IMR-90 (cell line): ENCODE measurements at regions not wholly inside any gene's neighbourhood (a gene's known extent, or its start where the extent isn't known, plus 50 kb on each side); places are given as distances from the start of the nearest gene placed in this dataset.

Experiments
- ATAC-seq: fragments of 200-7000 bp; cut with Tn5 transposase; 2 replicates; pipeline ENCODE4 v1.9.1; 2020; ENCODE audit warnings: low read depth, mild to moderate bottlenecking, moderate library complexity
- BruUV-seq: library from RNA; stranded (reverse); fragments of 400-500 nt; replicated peaks from 2 replicates; lab custom pipeline; 2021; lab: Mats Ljungman, UMichigan
- CTCF ChIA-PET: fragments of 300-600 bp; formaldehyde crosslinking; extraction: SDS; loops from one replicate; lab custom pipeline; 2021; ENCODE audit warnings: antibody characterized with exemption; lab: Yijun Ruan, JAX
- POLR2A ChIA-PET: fragments of 300-600 bp; sonication (Branson Sonifier 250); formaldehyde crosslinking; loops from one replicate; lab custom pipeline; 2022; ENCODE audit warnings: antibody characterized with exemption; ENCODE audit not compliant: unreplicated experiment; lab: Charles Lee
- DNase-seq: peaks from one replicate; pipeline ENCODE4 v3.0.0; 2013
- H2AFZ ChIP-seq: replicated peaks from 2 replicates; pipeline ENCODE3; 2013; ENCODE audit warnings: low read length, mild to moderate bottlenecking; ENCODE audit not compliant: poor library complexity
- H2AK5ac ChIP-seq: 2 replicates; pipeline ENCODE4 v1.6.1; 2013; ENCODE audit warnings: low read depth, low read length, inconsistent platforms
- H2AK9ac ChIP-seq: replicated peaks from 2 replicates; pipeline ENCODE3; 2013; ENCODE audit warnings: mild to moderate bottlenecking, low read depth, low read length, moderate library complexity; ENCODE audit not compliant: poor library complexity
- H2BK120ac ChIP-seq: 2 replicates; pipeline ENCODE4 v1.6.1; 2013; ENCODE audit warnings: low read depth, low read length, inconsistent platforms
- H2BK15ac ChIP-seq: 3 replicates; pipeline ENCODE4 v1.6.1; 2013; ENCODE audit warnings: low read depth, low read length, inconsistent platforms
- H2BK20ac ChIP-seq: 2 replicates; pipeline ENCODE4 v1.6.1; 2013; ENCODE audit warnings: low read depth, mild to moderate bottlenecking, inconsistent platforms, low read length, moderate library complexity
- H2BK5ac ChIP-seq: 2 replicates; pipeline ENCODE4 v1.6.1; 2013; ENCODE audit warnings: mild to moderate bottlenecking, low read depth, low read length, inconsistent platforms; ENCODE audit not compliant: poor library complexity, severe bottlenecking
- H3K14ac ChIP-seq: replicated peaks from 2 replicates; pipeline ENCODE4 v1.6.1; 2013; ENCODE audit warnings: low read depth, low read length, inconsistent platforms
- H3K18ac ChIP-seq: 2 replicates; pipeline ENCODE4 v1.6.1; 2013; ENCODE audit warnings: low read depth, low read length, control low read depth
- H3K23ac ChIP-seq: 2 replicates; pipeline ENCODE4 v1.6.1; 2013; ENCODE audit warnings: low read depth, low read length, inconsistent platforms
- H3K27ac ChIP-seq: 2 replicates; pipeline ENCODE4 v1.5.1; 2013; ENCODE audit warnings: mild to moderate bottlenecking, control low read depth, low read length; ENCODE audit not compliant: insufficient read depth
- H3K27me3 ChIP-seq: 2 replicates; pipeline ENCODE4 v1.6.1; 2013; ENCODE audit warnings: low read length; ENCODE audit not compliant: control insufficient read depth, insufficient read depth
- H3K36me3 ChIP-seq: 2 replicates; pipeline ENCODE4 v1.6.1; 2013; ENCODE audit warnings: low read length, mixed read lengths; ENCODE audit not compliant: control insufficient read depth, insufficient read depth
- H3K4ac ChIP-seq: 2 replicates; pipeline ENCODE4 v1.6.1; 2013; ENCODE audit warnings: low read depth, low read length, inconsistent platforms
- H3K4me1 ChIP-seq: 2 replicates; pipeline ENCODE4 v1.6.1; 2013; ENCODE audit warnings: low read length, mixed read lengths; ENCODE audit not compliant: control insufficient read depth, insufficient read depth
- H3K4me2 ChIP-seq: 2 replicates; pipeline ENCODE4 v1.6.1; 2013; ENCODE audit warnings: low read depth, mild to moderate bottlenecking, control low read depth, low read length, moderate library complexity
- H3K4me3 ChIP-seq: 2 replicates; pipeline ENCODE4 v1.5.1; 2013; ENCODE audit warnings: low read depth, mild to moderate bottlenecking, control low read depth, low read length, moderate library complexity; ENCODE audit not compliant: insufficient read depth
- H3K56ac ChIP-seq: 2 replicates; pipeline ENCODE4 v1.6.1; 2013; ENCODE audit warnings: low read length, inconsistent platforms; ENCODE audit not compliant: insufficient read depth; ENCODE audit errors: extremely low read depth
- H3K79me1 ChIP-seq, 2 experiments: 2 replicates each; pipeline ENCODE4 v1.6.1; 2013; ENCODE audit warnings: low read length in 2 of 2, inconsistent platforms in 1 of 2, low read depth in 1 of 2
- H3K9ac ChIP-seq: 2 replicates; pipeline ENCODE4 v1.6.1; 2013; ENCODE audit warnings: low read depth, low read length, control low read depth
- H3K9me1 ChIP-seq: 2 replicates; pipeline ENCODE4 v1.6.1; 2013; ENCODE audit warnings: low read length, inconsistent platforms; ENCODE audit not compliant: insufficient read depth
- H3K9me3 ChIP-seq: 2 replicates; pipeline ENCODE4 v1.6.1; 2013; ENCODE audit warnings: low read length; ENCODE audit not compliant: control insufficient read depth, insufficient read depth
- H4K20me1 ChIP-seq: 2 replicates; pipeline ENCODE4 v1.6.1; 2013; ENCODE audit warnings: low read length, inconsistent platforms; ENCODE audit not compliant: insufficient read depth
- H4K5ac ChIP-seq: 2 replicates; pipeline ENCODE4 v1.6.1; 2013; ENCODE audit warnings: mild to moderate bottlenecking, low read depth, low read length, control low read depth
- H4K8ac ChIP-seq, 2 experiments: 2 replicates each; pipeline ENCODE4 v1.6.1; 2013; ENCODE audit warnings: low read depth in 2 of 2, low read length in 2 of 2, control low read depth in 1 of 2, inconsistent platforms in 1 of 2
- H4K91ac ChIP-seq: 2 replicates; pipeline ENCODE4 v1.6.1; 2013; ENCODE audit warnings: low read depth, low read length, inconsistent platforms; ENCODE audit not compliant: insufficient read depth
- BHLHE40 ChIP-seq: fragments of 150-350 bp; IDR thresholded peaks from 2 replicates; pipeline ENCODE4 v1.6.1; 2016; ENCODE audit warnings: mild to moderate bottlenecking, low read depth, low read length
- CEBPB ChIP-seq: IDR thresholded peaks from 2 replicates; pipeline ENCODE4 v1.6.1; 2012; ENCODE audit warnings: low read depth, low read length, improper control_type of control experiment
- CHD1 ChIP-seq: IDR thresholded peaks from 2 replicates; pipeline ENCODE4 v1.6.1; 2012; ENCODE audit warnings: low read depth, low read length, improper control_type of control experiment
- MAFK ChIP-seq: IDR thresholded peaks from 2 replicates; pipeline ENCODE4 v1.6.1; 2012; ENCODE audit warnings: low read depth, low read length, improper control_type of control experiment
- MAZ ChIP-seq: IDR thresholded peaks from 2 replicates; pipeline ENCODE4 v1.6.1; 2012; ENCODE audit warnings: low read depth, mild to moderate bottlenecking, low read length, improper control_type of control experiment, moderate library complexity, borderline replicate concordance
- MXI1 ChIP-seq: IDR thresholded peaks from 2 replicates; pipeline ENCODE4 v1.6.1; 2012; ENCODE audit warnings: low read depth, mild to moderate bottlenecking, low read length, moderate library complexity, borderline replicate concordance
- NFE2L2 ChIP-seq: fragments of 150-350 bp; IDR thresholded peaks from 2 replicates; pipeline ENCODE4 v1.6.1; 2016; ENCODE audit warnings: low read depth, mild to moderate bottlenecking, low read length
- RAD21 ChIP-seq: IDR thresholded peaks from 2 replicates; pipeline ENCODE4 v1.6.1; 2012; ENCODE audit warnings: low read length, improper control_type of control experiment
- SMC3 ChIP-seq: fragments of 150-350 bp; IDR thresholded peaks from 2 replicates; pipeline ENCODE4 v1.6.1; 2016; ENCODE audit warnings: low read depth, mild to moderate bottlenecking, antibody characterized with exemption, low read length, moderate library complexity
- WGBS, 2 experiments: methylation state at CpG; one replicate each; pipeline versions ENCODE4 v1.1.5 to v1.1.7; 2013; ENCODE audit warnings: missing lambda C conversion rate in 2 of 2; ENCODE audit not compliant: insufficient read length in 1 of 2; ENCODE audit errors: extremely low coverage in 2 of 2; 5-methylcytosine and 5-hydroxymethylcytosine counted together
- dilution Hi-C: fragments of 300-500 bp; cut with HindIII; formaldehyde crosslinking; loops from one replicate; pipeline ENCODE4 v1.14.3; 2018; ENCODE audit warnings: low sequenced_read_pairs; ENCODE audit not compliant: unreplicated experiment
- in situ Hi-C: fragments of 300-500 bp; cut with MboI; formaldehyde crosslinking; loops from 3 replicates; pipeline ENCODE4 v1.14.3; 2019; ENCODE audit warnings: low sequenced_read_pairs, inconsistent platforms, mixed read lengths
- intact Hi-C: fragments of 100-400 bp; cut with micrococcal nuclease; formaldehyde crosslinking; loops from 2 replicates; pipeline ENCODE4 v1.10.0; 2022
- TF ChIP-seq, protein P1 (sequence below): fragments of 150-350 bp; IDR thresholded peaks from 2 replicates; pipeline ENCODE4 v1.6.1; 2017; ENCODE audit warnings: mild to moderate bottlenecking, antibody characterized with exemption, low read length, low read depth
- TF ChIP-seq, protein P2 (sequence below): conservative IDR thresholded peaks from 2 replicates; pipeline ENCODE4 v1.5.1; 2012; ENCODE audit warnings: mild to moderate bottlenecking, low read depth, low read length, improper control_type of control experiment

DNA sequence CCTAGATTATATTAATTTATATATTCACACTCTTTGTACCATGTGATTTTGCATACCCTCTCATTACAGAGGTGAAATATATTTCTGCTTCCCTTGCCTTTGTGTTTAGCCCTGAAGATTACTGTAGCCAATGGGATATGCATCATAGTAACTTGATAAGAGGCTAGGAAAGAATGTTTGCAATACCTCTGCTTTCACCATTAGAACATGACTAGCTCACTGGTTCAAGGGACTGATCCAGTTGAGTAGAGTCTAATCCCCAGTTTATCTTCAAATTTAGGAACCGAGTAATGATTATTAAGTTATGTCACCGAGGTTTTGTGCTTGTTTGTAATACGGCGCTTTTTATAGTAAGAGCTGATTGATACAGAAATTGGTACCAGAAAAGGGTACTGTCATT lies 552.6 kb upstream of the GJE1 start:
- Histone ChIP-seq H3K79me1 (no peaks in the 10 kb centered on the region), H2BK120ac (no peak overlapping the region; the same call in 1 of the 2 replicates), H3K36me3 (no peaks in the 10 kb centered on the region), H3K4me3 (no peak overlapping the region), H3K56ac (no peak overlapping the region), H3K23ac (no peak overlapping the region), H2AFZ (no peak overlapping the region), H4K8ac (no peak overlapping the region), H3K9ac (no peak overlapping the region), H4K91ac (no peak overlapping the region), H3K18ac (no peak overlapping the region), H2BK20ac (no peak overlapping the region), H2BK15ac (no peak overlapping the region), H2AK9ac (no peak overlapping the region), H3K4me1 (peaks cover 3% of the 10 kb centered on the region; the same call in 1 of the 2 replicates), H2BK5ac (no peak overlapping the region), H3K14ac (no peak overlapping the region), H3K9me1 (no peaks in the 10 kb centered on the region), H3K4ac (no peak overlapping the region), H4K20me1 (no peaks in the 10 kb centered on the region), H2AK5ac (no peak overlapping the region), H3K27ac (no peak overlapping the region), H3K4me2 (no peak overlapping the region), H3K9me3 (no peaks in the 10 kb centered on the region), H3K27me3 (no peaks in the 10 kb centered on the region), H4K5ac (no peak overlapping the region)
- intact Hi-C loops (no loop called here), dilution Hi-C loops (no loop called here), in situ Hi-C loops (no loop called here)
- ATAC-seq, result peak; percentile 27; the same call in 1 of the 2 replicates
- peak; percentile 22 for DNase-seq
- WGBS, 2 experiments, result no CpG with 5 or more reads among the region's 4 CpGs
- no TSS peak for BruUV-seq
- TF ChIP-seq, protein P1, sequence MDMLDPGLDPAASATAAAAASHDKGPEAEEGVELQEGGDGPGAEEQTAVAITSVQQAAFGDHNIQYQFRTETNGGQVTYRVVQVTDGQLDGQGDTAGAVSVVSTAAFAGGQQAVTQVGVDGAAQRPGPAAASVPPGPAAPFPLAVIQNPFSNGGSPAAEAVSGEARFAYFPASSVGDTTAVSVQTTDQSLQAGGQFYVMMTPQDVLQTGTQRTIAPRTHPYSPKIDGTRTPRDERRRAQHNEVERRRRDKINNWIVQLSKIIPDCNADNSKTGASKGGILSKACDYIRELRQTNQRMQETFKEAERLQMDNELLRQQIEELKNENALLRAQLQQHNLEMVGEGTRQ, result no peak
- TF ChIP-seq CHD1 (no peak), MXI1 (no peak), MAFK (no peak), MAZ (no peak), BHLHE40 (no peak), NFE2L2 (no peak), CEBPB (no peak), SMC3 (no peak), RAD21 (no peak)
- TF ChIP-seq, protein P2, sequence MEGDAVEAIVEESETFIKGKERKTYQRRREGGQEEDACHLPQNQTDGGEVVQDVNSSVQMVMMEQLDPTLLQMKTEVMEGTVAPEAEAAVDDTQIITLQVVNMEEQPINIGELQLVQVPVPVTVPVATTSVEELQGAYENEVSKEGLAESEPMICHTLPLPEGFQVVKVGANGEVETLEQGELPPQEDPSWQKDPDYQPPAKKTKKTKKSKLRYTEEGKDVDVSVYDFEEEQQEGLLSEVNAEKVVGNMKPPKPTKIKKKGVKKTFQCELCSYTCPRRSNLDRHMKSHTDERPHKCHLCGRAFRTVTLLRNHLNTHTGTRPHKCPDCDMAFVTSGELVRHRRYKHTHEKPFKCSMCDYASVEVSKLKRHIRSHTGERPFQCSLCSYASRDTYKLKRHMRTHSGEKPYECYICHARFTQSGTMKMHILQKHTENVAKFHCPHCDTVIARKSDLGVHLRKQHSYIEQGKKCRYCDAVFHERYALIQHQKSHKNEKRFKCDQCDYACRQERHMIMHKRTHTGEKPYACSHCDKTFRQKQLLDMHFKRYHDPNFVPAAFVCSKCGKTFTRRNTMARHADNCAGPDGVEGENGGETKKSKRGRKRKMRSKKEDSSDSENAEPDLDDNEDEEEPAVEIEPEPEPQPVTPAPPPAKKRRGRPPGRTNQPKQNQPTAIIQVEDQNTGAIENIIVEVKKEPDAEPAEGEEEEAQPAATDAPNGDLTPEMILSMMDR, result no peak
- ChIA-PET CTCF (no interaction called here), POLR2A (no interaction called here)
